ENCODE measurements at regions not wholly inside any gene's neighbourhood (a gene's known extent, or its start where the extent isn't known, plus 50 kb on each side); places are given as distances from the start of the nearest gene placed in this dataset.

GRCh38 chr5:54651482-54652076, 134.0 kb downstream of the SNX18 start:
- peaks cover 0 to 35% (median 23%) of the 10 kb centered on the region in 4 donors for H3K4me1 ChIP-seq
- intact Hi-C loops (cut with DNase I): no loop called here
- H3K27ac ChIP-seq: peak overlapping the region in 1 of 4 donors; percentile 29
- 70 to 78% methylated on average over 6 of the region's 6 CpGs for WGBS, 2 donors
- DNase-seq: peak; percentile 87
- no peaks in the 10 kb centered on the region for H3K36me3 ChIP-seq
- H3K4me3 ChIP-seq: no peak overlapping the region
- H3K27me3 ChIP-seq: no peaks in the 10 kb centered on the region
- no peak for TF ChIP-seq POLR2A (IDR thresholded peaks at IDR 0.05)
- no peak for TF ChIP-seq CTCF (IDR thresholded peaks at IDR 0.05)
- TF ChIP-seq POLR2AphosphoS5 (IDR thresholded peaks at IDR 0.05): peak in 2 of 4 donors; percentile 5 to 33
- no peaks in the 10 kb centered on the region for H3K9me3 ChIP-seq

- Histone ChIP-seq H3K36me3 (no peaks in the 10 kb centered on the region), H3K4me1 (peaks cover 0 to 25% (median 15%) of the 10 kb centered on the region in 4 donors), H3K4me3 (no peak overlapping the region), H3K27me3 (no peaks in the 10 kb centered on the region), H3K27ac (no peak overlapping the region), H3K9me3 (no peaks in the 10 kb centered on the region)
- intact Hi-C loops (cut with DNase I): no loop called here
- TF ChIP-seq POLR2AphosphoS5 (IDR thresholded peaks at IDR 0.05) (no peak), CTCF (IDR thresholded peaks at IDR 0.05) (no peak), EP300 (IDR thresholded peaks at IDR 0.05) (no peak), POLR2A (IDR thresholded peaks at IDR 0.05) (no peak)
- DNase-seq: no peak
- 94 to 98% methylated on average over 32 of the region's 32 CpGs for WGBS, 2 donors
These were observed 131.5 kb downstream of the SNX18 start for GRCh38 chr5:54649041-54649504.

- no peak overlapping the region for H3K4me3 ChIP-seq
- H3K4me1 ChIP-seq: peaks cover 0 to 16% (median 9%) of the 10 kb centered on the region in 4 donors
- peak overlapping the region; percentile 57 to 82 (median 64) for H3K27ac ChIP-seq
- intact Hi-C loops (cut with DNase I): no loop called here
- no peaks in the 10 kb centered on the region for H3K9me3 ChIP-seq
- DNase-seq: peak; percentile 92
- H3K36me3 ChIP-seq: no peaks in the 10 kb centered on the region
- H3K27me3 ChIP-seq: no peaks in the 10 kb centered on the region
- peak; percentile 31 to 49 (median 40) for TF ChIP-seq POLR2AphosphoS5 (IDR thresholded peaks at IDR 0.05)
- TF ChIP-seq EP300 (IDR thresholded peaks at IDR 0.05): no peak
- WGBS, 2 donors: 25 to 46% methylated on average over 14 of the region's 14 CpGs
These were observed 129.0 kb downstream of the SNX18 start for GRCh38 chr5:54646356-54647101.

GRCh38 chr5:54645882-54646355, 128.4 kb downstream of the SNX18 start:
- TF ChIP-seq EP300 (IDR thresholded peaks at IDR 0.05): no peak
- no peak for TF ChIP-seq POLR2AphosphoS5 (IDR thresholded peaks at IDR 0.05)
- TF ChIP-seq CTCF (IDR thresholded peaks at IDR 0.05): no peak
- TF ChIP-seq POLR2A (IDR thresholded peaks at IDR 0.05): no peak
- no peaks in the 10 kb centered on the region for H3K27me3 ChIP-seq
- peak overlapping the region; percentile 57 to 82 (median 64) for H3K27ac ChIP-seq
- H3K36me3 ChIP-seq: no peaks in the 10 kb centered on the region
- no peak overlapping the region for H3K4me3 ChIP-seq
- peaks cover 0 to 14% (median 6%) of the 10 kb centered on the region in 4 donors for H3K4me1 ChIP-seq
- DNase-seq: no peak
- WGBS, 2 donors: 75 to 84% methylated on average over 2 of the region's 2 CpGs
- H3K9me3 ChIP-seq: no peaks in the 10 kb centered on the region
- intact Hi-C loops (cut with DNase I): no loop called here

- intact Hi-C loops (cut with DNase I): no loop called here
- 71 to 87% methylated on average over 4 of the region's 4 CpGs for WGBS, 2 donors
- Histone ChIP-seq H3K9me3 (no peaks in the 10 kb centered on the region), H3K4me3 (no peak overlapping the region), H3K36me3 (no peaks in the 10 kb centered on the region), H3K27me3 (no peaks in the 10 kb centered on the region), H3K27ac (no peak overlapping the region), H3K4me1 (peaks cover 0 to 14% (median 6%) of the 10 kb centered on the region in 4 donors)
- DNase-seq: no peak
- no peak for TF ChIP-seq EP300 (IDR thresholded peaks at IDR 0.05)
- no peak for TF ChIP-seq POLR2A (IDR thresholded peaks at IDR 0.05)
- no peak for TF ChIP-seq POLR2AphosphoS5 (IDR thresholded peaks at IDR 0.05)
- TF ChIP-seq CTCF (IDR thresholded peaks at IDR 0.05): no peak
These were observed 126.7 kb downstream of the SNX18 start for GRCh38 chr5:54644226-54644625.
